ENCODE measurements at regions not wholly inside any gene's neighbourhood (a gene's known extent, or its start where the extent isn't known, plus 50 kb on each side); places are given as distances from the start of the nearest gene placed in this dataset.
A peak's percentile ranks its signal among the peaks of the same experiment; 100 is the strongest.

GRCh38 chr4:153939570-153939969 is 150.7 kb upstream of the SFRP2 start:
- H3K4me1 ChIP-seq (ENCODE audit: low read depth, poor library complexity, severe bottlenecking), result peaks cover 17% of the 10 kb centered on the region
- no peak overlapping the region for H3K9ac ChIP-seq
- H4K20me1 ChIP-seq (ENCODE audit: insufficient read depth), result no peaks in the 10 kb centered on the region
- H3K4me3 ChIP-seq (IDR thresholded peaks at IDR 0.05; ENCODE audit: insufficient read depth, low read depth, low read length), result no peak overlapping the region
- H3K79me2 ChIP-seq (ENCODE audit: insufficient read depth, low read depth), result no peaks in the 10 kb centered on the region
- no peak for TF ChIP-seq CTCF (conservative IDR thresholded peaks at IDR 0.05; ENCODE audit: low read depth, low read length)
- no peaks in the 10 kb centered on the region for H3K36me3 ChIP-seq (ENCODE audit: insufficient read depth)
- no peaks in the 10 kb centered on the region for H3K27me3 ChIP-seq (ENCODE audit: insufficient read depth, low read depth)
- H3K27ac ChIP-seq, result no peak overlapping the region
- no peak overlapping the region for H3K4me2 ChIP-seq
- no peak overlapping the region for H2AFZ ChIP-seq (ENCODE audit: low read depth)

- Histone ChIP-seq H3K4me2 (no peak overlapping the region), H3K36me3 (ENCODE audit: insufficient read depth) (no peaks in the 10 kb centered on the region), H3K4me3 (IDR thresholded peaks at IDR 0.05; ENCODE audit: insufficient read depth, low read depth, low read length) (no peak overlapping the region), H4K20me1 (ENCODE audit: insufficient read depth) (no peaks in the 10 kb centered on the region), H3K4me1 (ENCODE audit: low read depth, poor library complexity, severe bottlenecking) (peaks cover 17% of the 10 kb centered on the region), H3K27ac (no peak overlapping the region), H2AFZ (ENCODE audit: low read depth) (no peak overlapping the region), H3K9ac (no peak overlapping the region), H3K27me3 (ENCODE audit: insufficient read depth, low read depth) (no peaks in the 10 kb centered on the region), H3K79me2 (ENCODE audit: insufficient read depth, low read depth) (no peaks in the 10 kb centered on the region)
- TF ChIP-seq CTCF (conservative IDR thresholded peaks at IDR 0.05; ENCODE audit: low read depth, low read length), result no peak
Measured at GRCh38 chr4:153938994-153939393, 150.1 kb upstream of the SFRP2 start.

- no peak overlapping the region for H3K9ac ChIP-seq
- H3K27me3 ChIP-seq (ENCODE audit: insufficient read depth, low read depth), result no peaks in the 10 kb centered on the region
- H3K36me3 ChIP-seq (ENCODE audit: insufficient read depth), result no peaks in the 10 kb centered on the region
- H4K20me1 ChIP-seq (ENCODE audit: insufficient read depth), result no peaks in the 10 kb centered on the region
- H3K4me1 ChIP-seq (ENCODE audit: low read depth, poor library complexity, severe bottlenecking), result peaks cover 12% of the 10 kb centered on the region
- no peak overlapping the region for H2AFZ ChIP-seq (ENCODE audit: low read depth)
- TF ChIP-seq CTCF (conservative IDR thresholded peaks at IDR 0.05; ENCODE audit: low read depth, low read length), result no peak
- no peak overlapping the region for H3K4me3 ChIP-seq (IDR thresholded peaks at IDR 0.05; ENCODE audit: insufficient read depth, low read depth, low read length)
- no peak overlapping the region for H3K4me2 ChIP-seq
- no peak overlapping the region for H3K27ac ChIP-seq
- no peaks in the 10 kb centered on the region for H3K79me2 ChIP-seq (ENCODE audit: insufficient read depth, low read depth)
Measured at GRCh38 chr4:153937289-153937688, 148.4 kb upstream of the SFRP2 start.

GRCh38 chr4:153936121-153936520 is 147.2 kb upstream of the SFRP2 start:
- no peak for TF ChIP-seq CTCF (conservative IDR thresholded peaks at IDR 0.05; ENCODE audit: low read depth, low read length)
- Histone ChIP-seq H3K27ac (no peak overlapping the region), H3K36me3 (ENCODE audit: insufficient read depth) (no peaks in the 10 kb centered on the region), H3K4me1 (ENCODE audit: low read depth, poor library complexity, severe bottlenecking) (peaks cover 12% of the 10 kb centered on the region), H3K9ac (no peak overlapping the region), H3K4me2 (peak overlapping the region; percentile 2; the same call in 1 of the 2 replicates), H3K27me3 (ENCODE audit: insufficient read depth, low read depth) (no peaks in the 10 kb centered on the region), H3K4me3 (IDR thresholded peaks at IDR 0.05; ENCODE audit: insufficient read depth, low read depth, low read length) (no peak overlapping the region), H4K20me1 (ENCODE audit: insufficient read depth) (no peaks in the 10 kb centered on the region), H2AFZ (ENCODE audit: low read depth) (0 out of 2 replicates have a peak overlapping the region, but pooled peaks have one; percentile 12), H3K79me2 (ENCODE audit: insufficient read depth, low read depth) (no peaks in the 10 kb centered on the region)

- no peak overlapping the region for H3K9ac ChIP-seq
- no peaks in the 10 kb centered on the region for H3K36me3 ChIP-seq (ENCODE audit: insufficient read depth)
- peaks cover 12% of the 10 kb centered on the region for H3K4me1 ChIP-seq (ENCODE audit: low read depth, poor library complexity, severe bottlenecking)
- H3K27ac ChIP-seq, result no peak overlapping the region
- H2AFZ ChIP-seq (ENCODE audit: low read depth), result no peak overlapping the region
- no peaks in the 10 kb centered on the region for H3K27me3 ChIP-seq (ENCODE audit: insufficient read depth, low read depth)
- H4K20me1 ChIP-seq (ENCODE audit: insufficient read depth), result no peaks in the 10 kb centered on the region
- no peaks in the 10 kb centered on the region for H3K79me2 ChIP-seq (ENCODE audit: insufficient read depth, low read depth)
- H3K4me3 ChIP-seq (IDR thresholded peaks at IDR 0.05; ENCODE audit: insufficient read depth, low read depth, low read length), result no peak overlapping the region
- no peak overlapping the region for H3K4me2 ChIP-seq
- TF ChIP-seq CTCF (conservative IDR thresholded peaks at IDR 0.05; ENCODE audit: low read depth, low read length), result no peak
Measured at GRCh38 chr4:153934688-153935017, 145.8 kb upstream of the SFRP2 start.
